Gastrocnemius medialis (tissue), 4 donors: ENCODE measurements at regions not wholly inside any gene's neighbourhood (a gene's known extent, or its start where the extent isn't known, plus 50 kb on each side); places are given as distances from the start of the nearest gene placed in this dataset.

Experiments used
- CTCF ChIP-seq, 5 experiments: fragments of 450-650 bp in 3 of 5; fragments of 200-600 bp in 2 of 5; sonication (generic) in 2 of 5; IDR thresholded peaks in 4 of 5; conservative IDR thresholded peaks in 1 of 5; 1 replicate in 4 of 5; 2 replicates in 1 of 5; pipeline ENCODE4 v1.5.1; 2016 to 2019; ENCODE audit warnings: antibody characterized with exemption in 5 of 5, mild to moderate bottlenecking in 3 of 5, moderate library complexity in 3 of 5
- POLR2A ChIP-seq, 2 donors: fragments of 450-650 bp; IDR thresholded peaks; one replicate each; pipeline ENCODE4 v1.6.1; 2017; ENCODE audit warnings: antibody characterized with exemption in 2 of 2, mild to moderate bottlenecking in 2 of 2, moderate library complexity in 2 of 2

- no peak for TF ChIP-seq CTCF (IDR thresholded peaks at IDR 0.05 in 4 of 5, conservative IDR thresholded peaks at IDR 0.05 in 1 of 5)
- TF ChIP-seq POLR2A (IDR thresholded peaks at IDR 0.05) = no peak
These were observed 484.0 kb downstream of the OLFM4 start for GRCh38 chr13:53512635-53513034.
